ENCODE measurements at regions not wholly inside any gene's neighbourhood (a gene's known extent, or its start where the extent isn't known, plus 50 kb on each side); places are given as distances from the start of the nearest gene placed in this dataset.

GRCh38 chr3:111392894-111393398 is 149.1 kb upstream of the CD96 start:
- H3K27me3 Mint-ChIP-seq = no peaks in the 10 kb centered on the region
- peak overlapping the region; percentile 65 for H3K27ac Mint-ChIP-seq
- H3K4me1 Mint-ChIP-seq = peaks cover 11% of the 10 kb centered on the region
- peak; percentile 98 for ATAC-seq
- H3K4me3 Mint-ChIP-seq = no peak overlapping the region
- H3K9me3 ChIP-seq (ENCODE audit: control insufficient read depth, low read length, poor library complexity, severe bottlenecking) = no peaks in the 10 kb centered on the region
- peak in 2 of 3 donors; percentile 6 to 9 for DNase-seq
- no peaks in the 10 kb centered on the region for H3K36me3 Mint-ChIP-seq (ENCODE audit: low read depth)

- H3K27me3 Mint-ChIP-seq = no peaks in the 10 kb centered on the region
These were observed 129.3 kb upstream of the CD96 start for GRCh38 chr3:111412656-111413055.

GRCh38 chr3:111414531-111414930 is 127.5 kb upstream of the CD96 start:
- Mint-ChIP-seq H3K27me3 (peaks cover 11% of the 10 kb centered on the region), H3K27ac (no peak overlapping the region)

More at GRCh38 chr3:111412656-111413055, 129.3 kb upstream of the CD96 start:
- Mint-ChIP-seq H3K36me3 (ENCODE audit: low read depth) (peaks cover under 1% of the 10 kb centered on the region), H3K4me1 (no peaks in the 10 kb centered on the region), H3K27ac (no peak overlapping the region), H3K4me3 (no peak overlapping the region)
- peaks cover 2% of the 10 kb centered on the region for H3K9me3 ChIP-seq (ENCODE audit: control insufficient read depth, low read length, poor library complexity, severe bottlenecking)
- DNase-seq (no peak), ATAC-seq (no peak)

GRCh38 chr3:111415018-111415417 is 127.0 kb upstream of the CD96 start:
- ATAC-seq (no peak), DNase-seq (no peak)
- H3K4me3 Mint-ChIP-seq = no peak overlapping the region
- no peak overlapping the region for H3K27ac Mint-ChIP-seq
- no peaks in the 10 kb centered on the region for H3K4me1 Mint-ChIP-seq
- peaks cover 12% of the 10 kb centered on the region for H3K27me3 Mint-ChIP-seq
- peaks cover 4% of the 10 kb centered on the region for H3K36me3 Mint-ChIP-seq (ENCODE audit: low read depth)
- H3K9me3 ChIP-seq (ENCODE audit: control insufficient read depth, low read length, poor library complexity, severe bottlenecking) = peaks cover 2% of the 10 kb centered on the region

More at GRCh38 chr3:111414531-111414930, 127.5 kb upstream of the CD96 start:
- H3K36me3 Mint-ChIP-seq (ENCODE audit: low read depth) = peaks cover 4% of the 10 kb centered on the region
- ATAC-seq (no peak), DNase-seq (no peak)
- no peak overlapping the region for H3K4me3 Mint-ChIP-seq
- H3K4me1 Mint-ChIP-seq = no peaks in the 10 kb centered on the region
- peaks cover 2% of the 10 kb centered on the region for H3K9me3 ChIP-seq (ENCODE audit: control insufficient read depth, low read length, poor library complexity, severe bottlenecking)

GRCh38 chr3:111418391-111418790 is 123.6 kb upstream of the CD96 start:
- Mint-ChIP-seq H3K36me3 (ENCODE audit: low read depth) (peaks cover 4% of the 10 kb centered on the region), H3K4me3 (no peak overlapping the region), H3K4me1 (no peaks in the 10 kb centered on the region), H3K27ac (no peak overlapping the region), H3K27me3 (peaks cover 12% of the 10 kb centered on the region)
- ATAC-seq (no peak), DNase-seq (no peak)
- H3K9me3 ChIP-seq (ENCODE audit: control insufficient read depth, low read length, poor library complexity, severe bottlenecking) = peaks cover 2% of the 10 kb centered on the region

GRCh38 chr3:111428301-111428700 is 113.7 kb upstream of the CD96 start:
- ATAC-seq (no peak), DNase-seq (no peak)
- Mint-ChIP-seq H3K4me3 (no peak overlapping the region), H3K4me1 (no peaks in the 10 kb centered on the region), H3K27ac (no peak overlapping the region), H3K36me3 (ENCODE audit: low read depth) (no peaks in the 10 kb centered on the region), H3K27me3 (no peaks in the 10 kb centered on the region)
- no peaks in the 10 kb centered on the region for H3K9me3 ChIP-seq (ENCODE audit: control insufficient read depth, low read length, poor library complexity, severe bottlenecking)

GRCh38 chr3:111434941-111435622 is 106.9 kb upstream of the CD96 start:
- Mint-ChIP-seq H3K27me3 (no peaks in the 10 kb centered on the region), H3K4me1 (no peaks in the 10 kb centered on the region), H3K4me3 (no peak overlapping the region), H3K36me3 (ENCODE audit: low read depth) (no peaks in the 10 kb centered on the region), H3K27ac (no peak overlapping the region)
- DNase-seq (no peak), ATAC-seq (no peak)
- H3K9me3 ChIP-seq (ENCODE audit: control insufficient read depth, low read length, poor library complexity, severe bottlenecking) = no peaks in the 10 kb centered on the region

- H3K27me3 Mint-ChIP-seq = no peaks in the 10 kb centered on the region
- DNase-seq = no peak
- H3K36me3 Mint-ChIP-seq (ENCODE audit: low read depth) = no peaks in the 10 kb centered on the region
- H3K4me3 Mint-ChIP-seq = no peak overlapping the region
- H3K27ac Mint-ChIP-seq = no peak overlapping the region
- H3K4me1 Mint-ChIP-seq = no peaks in the 10 kb centered on the region
- ATAC-seq = no peak
- no peaks in the 10 kb centered on the region for H3K9me3 ChIP-seq (ENCODE audit: control insufficient read depth, low read length, poor library complexity, severe bottlenecking)
These were observed 103.7 kb upstream of the CD96 start for GRCh38 chr3:111438283-111438682.

- no peak overlapping the region for H3K4me3 Mint-ChIP-seq
- ATAC-seq = no peak
- no peaks in the 10 kb centered on the region for H3K27me3 Mint-ChIP-seq
- H3K27ac Mint-ChIP-seq = no peak overlapping the region
- no peaks in the 10 kb centered on the region for H3K9me3 ChIP-seq (ENCODE audit: control insufficient read depth, low read length, poor library complexity, severe bottlenecking)
- DNase-seq = no peak
- peaks cover 3% of the 10 kb centered on the region for H3K36me3 Mint-ChIP-seq (ENCODE audit: low read depth)
- peaks cover 3% of the 10 kb centered on the region for H3K4me1 Mint-ChIP-seq
These were observed 87.4 kb upstream of the CD96 start for GRCh38 chr3:111454551-111454950.

- no peaks in the 10 kb centered on the region for H3K9me3 ChIP-seq (ENCODE audit: control insufficient read depth, low read length, poor library complexity, severe bottlenecking)
- H3K4me1 Mint-ChIP-seq = peaks cover 2% of the 10 kb centered on the region
- DNase-seq (no peak), ATAC-seq (no peak)
- no peak overlapping the region for H3K4me3 Mint-ChIP-seq
- no peaks in the 10 kb centered on the region for H3K36me3 Mint-ChIP-seq (ENCODE audit: low read depth)
- H3K27ac Mint-ChIP-seq = no peak overlapping the region
- H3K27me3 Mint-ChIP-seq = no peaks in the 10 kb centered on the region
These were observed 76.8 kb upstream of the CD96 start for GRCh38 chr3:111465081-111465670.

- no peaks in the 10 kb centered on the region for H3K4me1 Mint-ChIP-seq
- DNase-seq (no peak), ATAC-seq (no peak)
- no peaks in the 10 kb centered on the region for H3K27me3 Mint-ChIP-seq
- no peak overlapping the region for H3K4me3 Mint-ChIP-seq
- H3K36me3 Mint-ChIP-seq (ENCODE audit: low read depth) = peaks cover 2% of the 10 kb centered on the region
- H3K27ac Mint-ChIP-seq = no peak overlapping the region
- no peaks in the 10 kb centered on the region for H3K9me3 ChIP-seq (ENCODE audit: control insufficient read depth, low read length, poor library complexity, severe bottlenecking)
These were observed 72.0 kb upstream of the CD96 start for GRCh38 chr3:111470032-111470431.

- no peak overlapping the region for H3K4me3 Mint-ChIP-seq
- no peaks in the 10 kb centered on the region for H3K4me1 Mint-ChIP-seq
- H3K27ac Mint-ChIP-seq = no peak overlapping the region
- ATAC-seq (no peak), DNase-seq (no peak)
- no peaks in the 10 kb centered on the region for H3K27me3 Mint-ChIP-seq
- H3K9me3 ChIP-seq (ENCODE audit: control insufficient read depth, low read length, poor library complexity, severe bottlenecking) = no peaks in the 10 kb centered on the region
- H3K36me3 Mint-ChIP-seq (ENCODE audit: low read depth) = peaks cover 2% of the 10 kb centered on the region
These were observed 70.2 kb upstream of the CD96 start for GRCh38 chr3:111471831-111472230.

GRCh38 chr3:111472556-111472955 is 69.4 kb upstream of the CD96 start:
- no peaks in the 10 kb centered on the region for H3K27me3 Mint-ChIP-seq
- H3K27ac Mint-ChIP-seq = no peak overlapping the region
- no peaks in the 10 kb centered on the region for H3K9me3 ChIP-seq (ENCODE audit: control insufficient read depth, low read length, poor library complexity, severe bottlenecking)
- no peak overlapping the region for H3K4me3 Mint-ChIP-seq
- peaks cover 2% of the 10 kb centered on the region for H3K36me3 Mint-ChIP-seq (ENCODE audit: low read depth)
- no peaks in the 10 kb centered on the region for H3K4me1 Mint-ChIP-seq
- no peak for ATAC-seq
- DNase-seq = no peak

- peaks cover 2% of the 10 kb centered on the region for H3K36me3 Mint-ChIP-seq (ENCODE audit: low read depth)
- no peak overlapping the region for H3K27ac Mint-ChIP-seq
- no peak for DNase-seq
- no peak for ATAC-seq
- H3K27me3 Mint-ChIP-seq = no peaks in the 10 kb centered on the region
- no peaks in the 10 kb centered on the region for H3K4me1 Mint-ChIP-seq
- H3K4me3 Mint-ChIP-seq = no peak overlapping the region
- no peaks in the 10 kb centered on the region for H3K9me3 ChIP-seq (ENCODE audit: control insufficient read depth, low read length, poor library complexity, severe bottlenecking)
These were observed 68.4 kb upstream of the CD96 start for GRCh38 chr3:111473550-111473949.
